ENCODE measurements at regions not wholly inside any gene's neighbourhood (a gene's known extent, or its start where the extent isn't known, plus 50 kb on each side); places are given as distances from the start of the nearest gene placed in this dataset.
A peak's percentile ranks its signal among the peaks of the same experiment; 100 is the strongest.

GRCh38 chrY:7318122-7318521, 406.6 kb upstream of the AMELY start:
- no peaks in the 10 kb centered on the region for H3K9me3 ChIP-seq
- TF ChIP-seq CTCF (IDR thresholded peaks at IDR 0.05) (no peak), POLR2A (IDR thresholded peaks at IDR 0.05) (no peak)
- no peak for DNase-seq
- H3K27ac ChIP-seq = no peak overlapping the region
- H3K4me1 ChIP-seq = no peaks in the 10 kb centered on the region
- H3K27me3 ChIP-seq = no peaks in the 10 kb centered on the region
- no peak overlapping the region for H3K4me3 ChIP-seq
- H3K36me3 ChIP-seq = no peaks in the 10 kb centered on the region

GRCh38 chrY:7317571-7317970, 406.0 kb upstream of the AMELY start:
- TF ChIP-seq POLR2A (IDR thresholded peaks at IDR 0.05) (no peak), CTCF (IDR thresholded peaks at IDR 0.05) (no peak)
- no peaks in the 10 kb centered on the region for H3K4me1 ChIP-seq
- H3K27ac ChIP-seq = no peak overlapping the region
- no peak overlapping the region for H3K4me3 ChIP-seq
- H3K9me3 ChIP-seq = no peaks in the 10 kb centered on the region
- H3K36me3 ChIP-seq = no peaks in the 10 kb centered on the region
- no peaks in the 10 kb centered on the region for H3K27me3 ChIP-seq
- DNase-seq = no peak

GRCh38 chrY:7310482-7311269, 399.1 kb upstream of the AMELY start:
- H3K4me3 ChIP-seq = no peak overlapping the region
- no peaks in the 10 kb centered on the region for H3K36me3 ChIP-seq
- no peaks in the 10 kb centered on the region for H3K27me3 ChIP-seq
- no peaks in the 10 kb centered on the region for H3K4me1 ChIP-seq
- no peak for TF ChIP-seq POLR2A (IDR thresholded peaks at IDR 0.05)
- TF ChIP-seq CTCF (IDR thresholded peaks at IDR 0.05) = peak in 2 of 6 experiments; percentile 9 to 21
- no peak for DNase-seq
- H3K27ac ChIP-seq = no peak overlapping the region
- no peaks in the 10 kb centered on the region for H3K9me3 ChIP-seq

GRCh38 chrY:7308816-7309215, 397.3 kb upstream of the AMELY start:
- no peak for TF ChIP-seq CTCF (IDR thresholded peaks at IDR 0.05)
- TF ChIP-seq POLR2A (IDR thresholded peaks at IDR 0.05) = no peak
- Histone ChIP-seq H3K4me1 (no peaks in the 10 kb centered on the region), H3K36me3 (no peaks in the 10 kb centered on the region), H3K4me3 (no peak overlapping the region), H3K27me3 (no peaks in the 10 kb centered on the region), H3K9me3 (no peaks in the 10 kb centered on the region), H3K27ac (no peak overlapping the region)
- DNase-seq = no peak

GRCh38 chrY:7302306-7302705, 390.8 kb upstream of the AMELY start:
- H3K36me3 ChIP-seq = no peaks in the 10 kb centered on the region
- DNase-seq = no peak
- TF ChIP-seq CTCF (IDR thresholded peaks at IDR 0.05) = no peak
- TF ChIP-seq POLR2A (IDR thresholded peaks at IDR 0.05) = no peak
- no peak overlapping the region for H3K27ac ChIP-seq
- no peak overlapping the region for H3K4me3 ChIP-seq
- no peaks in the 10 kb centered on the region for H3K4me1 ChIP-seq
- no peaks in the 10 kb centered on the region for H3K27me3 ChIP-seq
- no peaks in the 10 kb centered on the region for H3K9me3 ChIP-seq
